Sigmoid colon (tissue), 6 donors: ENCODE measurements at regions not wholly inside any gene's neighbourhood (a gene's known extent, or its start where the extent isn't known, plus 50 kb on each side); places are given as distances from the start of the nearest gene placed in this dataset.

ENCODE experiments used
- DNase-seq: peaks from one replicate; pipeline ENCODE4 v3.0.0-alpha.2; 2019
- H3K27ac ChIP-seq, 4 donors: fragments of 200-600 bp; sonication (generic); one replicate each; pipeline ENCODE4 v1.5.1; 2016 to 2019; ENCODE audit warnings: mild to moderate bottlenecking in 1 of 4
- H3K27me3 ChIP-seq, 3 donors: fragments of 200-600 bp; sonication (generic); one replicate each; pipeline ENCODE4 v1.5.1; 2019; ENCODE audit warnings: mild to moderate bottlenecking in 1 of 3
- H3K36me3 ChIP-seq, 4 donors: fragments of 200-600 bp; sonication (generic); one replicate each; pipeline ENCODE4 v1.5.1; 2016 to 2019
- H3K4me1 ChIP-seq, 4 donors: fragments of 200-600 bp; sonication (generic); one replicate each; pipeline ENCODE4 v1.5.1; 2017 to 2019
- H3K4me3 ChIP-seq, 4 donors: fragments of 200-600 bp; sonication (generic); one replicate each; pipeline ENCODE4 v1.5.1; 2017 to 2019; ENCODE audit warnings: mild to moderate bottlenecking in 2 of 4, moderate library complexity in 1 of 4
- H3K9me3 ChIP-seq, 4 donors: fragments of 200-600 bp in 3 of 4; sonication (generic) in 3 of 4; one replicate each; pipeline versions ENCODE4 v1.5.1 to v1.6.1; 2013 to 2019
- EP300 ChIP-seq, 4 donors: sonication (generic); formaldehyde crosslinking; IDR thresholded peaks; one replicate each; pipeline ENCODE4 v1.6.1; 2017; ENCODE audit warnings: antibody characterized with exemption in 4 of 4
- POLR2A ChIP-seq, 2 donors: fragments of 450-650 bp; IDR thresholded peaks; one replicate each; pipeline ENCODE4 v1.6.1; 2016; ENCODE audit warnings: antibody characterized with exemption in 2 of 2, mild to moderate bottlenecking in 2 of 2, moderate library complexity in 2 of 2
- POLR2AphosphoS5 ChIP-seq, 4 donors: sonication (generic); formaldehyde crosslinking; IDR thresholded peaks; one replicate each; pipeline ENCODE4 v1.6.1; 2017; ENCODE audit warnings: antibody characterized with exemption in 4 of 4
- WGBS, 2 donors: extraction: QIAGEN DNeasy Blood & Tissue Kit; methylation state at CpG; one replicate each; pipeline ENCODE4 v1.1.7; 2013; 5-methylcytosine and 5-hydroxymethylcytosine counted together
- intact Hi-C: fragments of 100-400 bp; cut with DNase I; formaldehyde crosslinking; loops from one replicate; pipeline ENCODE4 v1.15.1; 2023
- TF ChIP-seq, protein P1 (sequence below), 4 experiments: fragments of 450-650 bp in 3 of 4; fragments of 200-600 bp in 1 of 4; IDR thresholded peaks; one replicate each; pipeline ENCODE4 v1.5.1; 2016 to 2019; ENCODE audit warnings: antibody characterized with exemption in 4 of 4, mild to moderate bottlenecking in 3 of 4, moderate library complexity in 2 of 4
- donor health status: healthy with polysubstance abuse.
- donor health status: healthy.

DNA sequence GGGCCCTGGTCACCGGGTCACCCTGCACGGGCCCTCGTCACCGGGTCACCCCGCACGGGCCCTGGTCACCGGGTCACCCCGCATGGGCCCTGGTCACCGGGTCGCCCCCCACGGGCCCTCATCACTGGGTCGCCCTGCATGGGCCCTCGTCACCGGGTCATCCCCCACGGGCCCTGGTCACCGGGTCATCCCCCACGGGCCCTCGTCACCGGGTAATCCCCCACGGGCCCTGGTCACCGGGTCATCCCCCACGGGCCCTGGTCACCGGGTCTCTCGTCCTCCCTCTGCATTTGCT lies 77.6 kb downstream of the RIPK4 start:
- Histone ChIP-seq H3K4me3 (no peak overlapping the region), H3K4me1 (no peaks in the 10 kb centered on the region), H3K27ac (no peak overlapping the region), H3K27me3 (peaks cover 0 to 9% (median 0%) of the 10 kb centered on the region in 3 donors), H3K36me3 (no peaks in the 10 kb centered on the region), H3K9me3 (no peaks in the 10 kb centered on the region)
- TF ChIP-seq EP300 (IDR thresholded peaks at IDR 0.05) (no peak), POLR2A (IDR thresholded peaks at IDR 0.05) (no peak), POLR2AphosphoS5 (IDR thresholded peaks at IDR 0.05) (no peak)
- TF ChIP-seq, protein P1, sequence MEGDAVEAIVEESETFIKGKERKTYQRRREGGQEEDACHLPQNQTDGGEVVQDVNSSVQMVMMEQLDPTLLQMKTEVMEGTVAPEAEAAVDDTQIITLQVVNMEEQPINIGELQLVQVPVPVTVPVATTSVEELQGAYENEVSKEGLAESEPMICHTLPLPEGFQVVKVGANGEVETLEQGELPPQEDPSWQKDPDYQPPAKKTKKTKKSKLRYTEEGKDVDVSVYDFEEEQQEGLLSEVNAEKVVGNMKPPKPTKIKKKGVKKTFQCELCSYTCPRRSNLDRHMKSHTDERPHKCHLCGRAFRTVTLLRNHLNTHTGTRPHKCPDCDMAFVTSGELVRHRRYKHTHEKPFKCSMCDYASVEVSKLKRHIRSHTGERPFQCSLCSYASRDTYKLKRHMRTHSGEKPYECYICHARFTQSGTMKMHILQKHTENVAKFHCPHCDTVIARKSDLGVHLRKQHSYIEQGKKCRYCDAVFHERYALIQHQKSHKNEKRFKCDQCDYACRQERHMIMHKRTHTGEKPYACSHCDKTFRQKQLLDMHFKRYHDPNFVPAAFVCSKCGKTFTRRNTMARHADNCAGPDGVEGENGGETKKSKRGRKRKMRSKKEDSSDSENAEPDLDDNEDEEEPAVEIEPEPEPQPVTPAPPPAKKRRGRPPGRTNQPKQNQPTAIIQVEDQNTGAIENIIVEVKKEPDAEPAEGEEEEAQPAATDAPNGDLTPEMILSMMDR (IDR thresholded peaks at IDR 0.05), result no peak
- intact Hi-C loops, result no loop called here
- no peak for DNase-seq
- 93 to 94% methylated on average over 24 of the region's 24 CpGs for WGBS, 2 donors

DNA sequence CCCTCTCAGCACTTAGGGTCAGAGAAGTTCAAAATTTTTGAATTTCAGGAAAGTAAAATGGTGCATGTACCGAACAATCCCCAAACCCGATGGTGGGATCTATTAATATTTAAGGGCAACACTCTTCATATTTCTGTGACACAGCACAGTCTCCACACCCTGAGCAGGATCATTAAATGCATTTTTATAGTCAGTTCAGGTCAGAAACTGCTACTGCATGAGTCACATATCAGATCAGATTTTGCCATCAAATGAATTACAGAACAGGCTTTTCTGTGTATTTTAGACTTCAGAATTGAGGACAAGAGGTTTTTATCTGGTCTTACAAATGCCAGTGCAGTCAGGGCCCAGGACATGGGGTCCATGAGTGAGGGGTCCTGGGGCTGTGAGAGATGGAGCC lies 79.2 kb downstream of the RIPK4 start:
- Histone ChIP-seq H3K36me3 (no peaks in the 10 kb centered on the region), H3K27me3 (peaks cover 0 to 9% (median 0%) of the 10 kb centered on the region in 3 donors), H3K9me3 (no peaks in the 10 kb centered on the region), H3K4me3 (no peak overlapping the region), H3K27ac (no peak overlapping the region), H3K4me1 (no peaks in the 10 kb centered on the region)
- intact Hi-C loops, result no loop called here
- TF ChIP-seq POLR2AphosphoS5 (IDR thresholded peaks at IDR 0.05) (no peak), POLR2A (IDR thresholded peaks at IDR 0.05) (no peak), EP300 (IDR thresholded peaks at IDR 0.05) (no peak)
- TF ChIP-seq, protein P1 (IDR thresholded peaks at IDR 0.05), result no peak
- WGBS, 2 donors, result 91 to 96% methylated on average over 2 of the region's 2 CpGs
- DNase-seq, result no peak

DNA sequence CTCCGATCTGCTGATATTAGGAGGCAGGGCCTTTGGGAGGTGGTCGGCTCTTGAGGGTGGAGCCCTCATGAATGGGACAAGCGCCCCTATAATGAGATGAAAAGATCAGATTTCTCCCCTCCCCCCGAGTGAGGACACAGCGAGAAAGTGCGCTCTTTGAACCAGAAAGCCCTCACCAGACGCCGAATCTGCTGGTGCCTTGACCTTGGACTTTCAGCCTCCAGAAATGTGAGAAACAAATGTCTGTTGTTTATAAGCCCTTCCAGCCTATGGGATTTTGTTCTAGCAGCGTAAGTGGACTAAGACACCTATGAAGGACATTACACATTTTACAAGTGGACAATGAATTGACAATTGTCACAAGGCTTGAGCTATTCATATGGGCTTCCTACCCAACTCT lies 80.2 kb downstream of the RIPK4 start:
- DNase-seq, result no peak
- Histone ChIP-seq H3K27me3 (peaks cover 0 to 6% (median 0%) of the 10 kb centered on the region in 3 donors), H3K27ac (no peak overlapping the region), H3K4me1 (no peaks in the 10 kb centered on the region), H3K9me3 (no peaks in the 10 kb centered on the region), H3K36me3 (no peaks in the 10 kb centered on the region), H3K4me3 (no peak overlapping the region)
- 84 to 88% methylated on average over 9 of the region's 9 CpGs for WGBS, 2 donors
- intact Hi-C loops, result no loop called here
- no peak for TF ChIP-seq POLR2A (IDR thresholded peaks at IDR 0.05)
- no peak for TF ChIP-seq POLR2AphosphoS5 (IDR thresholded peaks at IDR 0.05)
- TF ChIP-seq EP300 (IDR thresholded peaks at IDR 0.05), result no peak
- TF ChIP-seq, protein P1 (IDR thresholded peaks at IDR 0.05), result no peak

DNA sequence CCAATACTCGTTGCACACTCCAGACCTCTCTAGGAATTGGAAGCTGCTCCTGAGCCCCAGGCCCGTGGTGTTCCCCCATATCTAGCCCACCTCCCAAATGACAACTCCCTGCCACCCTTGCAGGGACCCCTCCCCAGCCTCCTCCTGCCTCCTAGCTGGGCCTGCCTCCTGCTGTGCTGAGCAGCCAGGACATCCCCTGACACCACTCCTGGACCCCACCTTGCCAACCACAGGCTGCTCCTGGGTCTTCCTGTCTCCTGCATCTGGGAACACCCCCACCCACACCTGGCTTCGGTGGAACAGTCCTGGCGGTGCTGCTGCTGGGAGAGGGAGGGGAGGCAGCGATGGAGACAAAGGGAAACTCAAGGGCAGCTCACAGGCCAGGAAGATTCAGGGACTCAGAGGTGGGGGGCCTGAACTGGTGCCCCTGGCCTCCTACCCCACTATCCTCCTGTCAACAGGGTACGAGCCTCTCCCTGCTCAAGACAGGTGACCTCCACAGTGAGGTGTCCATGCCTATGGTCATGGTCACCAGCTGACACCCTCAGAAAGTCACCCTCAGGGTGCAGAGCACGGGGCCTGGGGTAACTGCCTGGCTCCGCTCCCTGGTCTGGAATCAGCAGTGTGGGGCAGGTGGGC lies 81.2 kb downstream of the RIPK4 start:
- Histone ChIP-seq H3K36me3 (no peaks in the 10 kb centered on the region), H3K4me1 (no peaks in the 10 kb centered on the region), H3K4me3 (no peak overlapping the region), H3K27me3 (no peaks in the 10 kb centered on the region), H3K27ac (no peak overlapping the region), H3K9me3 (no peaks in the 10 kb centered on the region)
- 86 to 92% methylated on average over 8 of the region's 8 CpGs for WGBS, 2 donors
- DNase-seq, result no peak
- no peak for TF ChIP-seq POLR2AphosphoS5 (IDR thresholded peaks at IDR 0.05)
- no peak for TF ChIP-seq POLR2A (IDR thresholded peaks at IDR 0.05)
- no peak for TF ChIP-seq EP300 (IDR thresholded peaks at IDR 0.05)
- TF ChIP-seq, protein P1 (IDR thresholded peaks at IDR 0.05), result no peak
- intact Hi-C loops, result no loop called here
